Right lobe of liver (tissue), 4 donors: ENCODE measurements at regions not wholly inside any gene's neighbourhood (a gene's known extent, or its start where the extent isn't known, plus 50 kb on each side); places are given as distances from the start of the nearest gene placed in this dataset.

Experiments
- CTCF ChIP-seq, 4 donors: fragments of 200-600 bp in 3 of 4; fragments of 450-650 bp in 1 of 4; IDR thresholded peaks; one replicate each; pipeline versions ENCODE4 v1.5.1 to v1.8.0; 2016 to 2022; ENCODE audit warnings: antibody characterized with exemption in 4 of 4, mild to moderate bottlenecking in 2 of 4
- POLR2A ChIP-seq: fragments of 450-650 bp; IDR thresholded peaks from one replicate; pipeline ENCODE4 v1.6.1; 2017; ENCODE audit warnings: antibody characterized with exemption, mild to moderate bottlenecking
- donor health status: DM: no; HTN: no; CAD: no.
- donor health status: DM: no; HTN: no; CAD: no.
- donor health status: DM: no; HTN: yes; CAD: no.

GRCh38 chr13:18944501-18945068, 237.0 kb downstream of the TUBA3C start:
- no peak for TF ChIP-seq CTCF (IDR thresholded peaks at IDR 0.05)
- no peak for TF ChIP-seq POLR2A
